HepG2 (cell line): ENCODE measurements at regions not wholly inside any gene's neighbourhood (a gene's known extent, or its start where the extent isn't known, plus 50 kb on each side); places are given as distances from the start of the nearest gene placed in this dataset.

Source experiments
- CTCF ChIP-seq: sonication (generic); formaldehyde crosslinking; IDR thresholded peaks from 2 replicates; pipeline ENCODE4 v1.5.0; 2020; ENCODE audit warnings: mild to moderate bottlenecking, missing genetic modification reagents, moderate library complexity
- ETS1 ChIP-seq: sonication (generic); formaldehyde crosslinking; IDR thresholded peaks from 2 replicates; pipeline ENCODE4 v1.4.0; 2020; ENCODE audit warnings: missing genetic modification reagents
- FOXJ3 ChIP-seq: sonication (generic); formaldehyde crosslinking; IDR thresholded peaks from 2 replicates; pipeline ENCODE4 v1.4.0; 2020; ENCODE audit warnings: missing genetic modification reagents, mild to moderate bottlenecking, borderline replicate concordance
- MYC ChIP-seq: sonication (generic); formaldehyde crosslinking; IDR thresholded peaks from 2 replicates; pipeline ENCODE4 v1.9.0; 2021; ENCODE audit warnings: missing genetic modification reagents, borderline replicate concordance
- PBX2 ChIP-seq: IDR thresholded peaks from 2 replicates; pipeline ENCODE4 v1.6.1; 2016; ENCODE audit warnings: control low read depth
- ZNF10 ChIP-seq: sonication (generic); formaldehyde crosslinking; IDR thresholded peaks from 2 replicates; pipeline ENCODE4 v1.4.0; 2020; ENCODE audit warnings: mild to moderate bottlenecking, low read depth, missing genetic modification reagents, borderline replicate concordance
- ZNF160 ChIP-seq: sonication (generic); formaldehyde crosslinking; IDR thresholded peaks from 2 replicates; pipeline ENCODE4 v1.8.0; 2022; ENCODE audit warnings: mild to moderate bottlenecking, inconsistent platforms, missing genetic modification reagents
- ZNF280D ChIP-seq: sonication (generic); formaldehyde crosslinking; IDR thresholded peaks from 2 replicates; pipeline ENCODE4 v1.5.1; 2020; ENCODE audit warnings: mild to moderate bottlenecking, missing genetic modification reagents

GRCh38 chr18:76212960-76213359 lies 282.1 kb downstream of the ZNF516 start:
- no peak for TF ChIP-seq ETS1 (CRISPR knock-in tag)
- no peak for TF ChIP-seq PBX2 (CRISPR knock-in tag)
- no peak for TF ChIP-seq CTCF
- TF ChIP-seq ZNF160 (CRISPR knock-in tag): no peak
- no peak for TF ChIP-seq ZNF280D
- no peak for TF ChIP-seq MYC (CRISPR knock-in tag)
- TF ChIP-seq FOXJ3 (CRISPR knock-in tag): no peak
- TF ChIP-seq ZNF10 (CRISPR knock-in tag): no peak
